IMR-90 (cell line): ENCODE measurements at regions not wholly inside any gene's neighbourhood (a gene's known extent, or its start where the extent isn't known, plus 50 kb on each side); places are given as distances from the start of the nearest gene placed in this dataset.

ENCODE experiments used
- ATAC-seq: fragments of 200-7000 bp; cut with Tn5 transposase; 2 replicates; pipeline ENCODE4 v1.9.1; 2020; ENCODE audit warnings: low read depth, mild to moderate bottlenecking, moderate library complexity
- BruUV-seq: library from RNA; stranded (reverse); fragments of 400-500 nt; replicated peaks from 2 replicates; lab custom pipeline; 2021; lab: Mats Ljungman, UMichigan
- CTCF ChIA-PET: fragments of 300-600 bp; formaldehyde crosslinking; extraction: SDS; loops from one replicate; lab custom pipeline; 2021; ENCODE audit warnings: antibody characterized with exemption; lab: Yijun Ruan, JAX
- POLR2A ChIA-PET: fragments of 300-600 bp; sonication (Branson Sonifier 250); formaldehyde crosslinking; loops from one replicate; lab custom pipeline; 2022; ENCODE audit warnings: antibody characterized with exemption; ENCODE audit not compliant: unreplicated experiment; lab: Charles Lee
- DNase-seq: peaks from one replicate; pipeline ENCODE4 v3.0.0; 2013
- H2AFZ ChIP-seq: replicated peaks from 2 replicates; pipeline ENCODE3; 2013; ENCODE audit warnings: low read length, mild to moderate bottlenecking; ENCODE audit not compliant: poor library complexity
- H2AK5ac ChIP-seq: 2 replicates; pipeline ENCODE4 v1.6.1; 2013; ENCODE audit warnings: low read depth, low read length, inconsistent platforms
- H2AK9ac ChIP-seq: replicated peaks from 2 replicates; pipeline ENCODE3; 2013; ENCODE audit warnings: mild to moderate bottlenecking, low read depth, low read length, moderate library complexity; ENCODE audit not compliant: poor library complexity
- H2BK120ac ChIP-seq: 2 replicates; pipeline ENCODE4 v1.6.1; 2013; ENCODE audit warnings: low read depth, low read length, inconsistent platforms
- H2BK15ac ChIP-seq: 3 replicates; pipeline ENCODE4 v1.6.1; 2013; ENCODE audit warnings: low read depth, low read length, inconsistent platforms
- H2BK20ac ChIP-seq: 2 replicates; pipeline ENCODE4 v1.6.1; 2013; ENCODE audit warnings: low read depth, mild to moderate bottlenecking, inconsistent platforms, low read length, moderate library complexity
- H2BK5ac ChIP-seq: 2 replicates; pipeline ENCODE4 v1.6.1; 2013; ENCODE audit warnings: mild to moderate bottlenecking, low read depth, low read length, inconsistent platforms; ENCODE audit not compliant: poor library complexity, severe bottlenecking
- H3K14ac ChIP-seq: replicated peaks from 2 replicates; pipeline ENCODE4 v1.6.1; 2013; ENCODE audit warnings: low read depth, low read length, inconsistent platforms
- H3K18ac ChIP-seq: 2 replicates; pipeline ENCODE4 v1.6.1; 2013; ENCODE audit warnings: low read depth, low read length, control low read depth
- H3K23ac ChIP-seq: 2 replicates; pipeline ENCODE4 v1.6.1; 2013; ENCODE audit warnings: low read depth, low read length, inconsistent platforms
- H3K27ac ChIP-seq: 2 replicates; pipeline ENCODE4 v1.5.1; 2013; ENCODE audit warnings: mild to moderate bottlenecking, control low read depth, low read length; ENCODE audit not compliant: insufficient read depth
- H3K27me3 ChIP-seq: 2 replicates; pipeline ENCODE4 v1.6.1; 2013; ENCODE audit warnings: low read length; ENCODE audit not compliant: control insufficient read depth, insufficient read depth
- H3K36me3 ChIP-seq: 2 replicates; pipeline ENCODE4 v1.6.1; 2013; ENCODE audit warnings: low read length, mixed read lengths; ENCODE audit not compliant: control insufficient read depth, insufficient read depth
- H3K4ac ChIP-seq: 2 replicates; pipeline ENCODE4 v1.6.1; 2013; ENCODE audit warnings: low read depth, low read length, inconsistent platforms
- H3K4me1 ChIP-seq: 2 replicates; pipeline ENCODE4 v1.6.1; 2013; ENCODE audit warnings: low read length, mixed read lengths; ENCODE audit not compliant: control insufficient read depth, insufficient read depth
- H3K4me2 ChIP-seq: 2 replicates; pipeline ENCODE4 v1.6.1; 2013; ENCODE audit warnings: low read depth, mild to moderate bottlenecking, control low read depth, low read length, moderate library complexity
- H3K4me3 ChIP-seq: 2 replicates; pipeline ENCODE4 v1.5.1; 2013; ENCODE audit warnings: low read depth, mild to moderate bottlenecking, control low read depth, low read length, moderate library complexity; ENCODE audit not compliant: insufficient read depth
- H3K56ac ChIP-seq: 2 replicates; pipeline ENCODE4 v1.6.1; 2013; ENCODE audit warnings: low read length, inconsistent platforms; ENCODE audit not compliant: insufficient read depth; ENCODE audit errors: extremely low read depth
- H3K79me1 ChIP-seq, 2 experiments: 2 replicates each; pipeline ENCODE4 v1.6.1; 2013; ENCODE audit warnings: low read length in 2 of 2, inconsistent platforms in 1 of 2, low read depth in 1 of 2
- H3K9ac ChIP-seq: 2 replicates; pipeline ENCODE4 v1.6.1; 2013; ENCODE audit warnings: low read depth, low read length, control low read depth
- H3K9me1 ChIP-seq: 2 replicates; pipeline ENCODE4 v1.6.1; 2013; ENCODE audit warnings: low read length, inconsistent platforms; ENCODE audit not compliant: insufficient read depth
- H3K9me3 ChIP-seq: 2 replicates; pipeline ENCODE4 v1.6.1; 2013; ENCODE audit warnings: low read length; ENCODE audit not compliant: control insufficient read depth, insufficient read depth
- H4K20me1 ChIP-seq: 2 replicates; pipeline ENCODE4 v1.6.1; 2013; ENCODE audit warnings: low read length, inconsistent platforms; ENCODE audit not compliant: insufficient read depth
- H4K5ac ChIP-seq: 2 replicates; pipeline ENCODE4 v1.6.1; 2013; ENCODE audit warnings: mild to moderate bottlenecking, low read depth, low read length, control low read depth
- H4K8ac ChIP-seq, 2 experiments: 2 replicates each; pipeline ENCODE4 v1.6.1; 2013; ENCODE audit warnings: low read depth in 2 of 2, low read length in 2 of 2, control low read depth in 1 of 2, inconsistent platforms in 1 of 2
- H4K91ac ChIP-seq: 2 replicates; pipeline ENCODE4 v1.6.1; 2013; ENCODE audit warnings: low read depth, low read length, inconsistent platforms; ENCODE audit not compliant: insufficient read depth
- BHLHE40 ChIP-seq: fragments of 150-350 bp; IDR thresholded peaks from 2 replicates; pipeline ENCODE4 v1.6.1; 2016; ENCODE audit warnings: mild to moderate bottlenecking, low read depth, low read length
- CHD1 ChIP-seq: IDR thresholded peaks from 2 replicates; pipeline ENCODE4 v1.6.1; 2012; ENCODE audit warnings: low read depth, low read length, improper control_type of control experiment
- MAFK ChIP-seq: IDR thresholded peaks from 2 replicates; pipeline ENCODE4 v1.6.1; 2012; ENCODE audit warnings: low read depth, low read length, improper control_type of control experiment
- NFE2L2 ChIP-seq: fragments of 150-350 bp; IDR thresholded peaks from 2 replicates; pipeline ENCODE4 v1.6.1; 2016; ENCODE audit warnings: low read depth, mild to moderate bottlenecking, low read length
- POLR2A ChIP-seq: IDR thresholded peaks from 2 replicates; pipeline ENCODE4 v1.6.1; 2012; ENCODE audit warnings: mild to moderate bottlenecking, low read depth, low read length
- RCOR1 ChIP-seq: IDR thresholded peaks from 2 replicates; pipeline ENCODE4 v1.6.1; 2012; ENCODE audit warnings: mild to moderate bottlenecking, low read length, improper control_type of control experiment; ENCODE audit not compliant: insufficient replicate concordance
- RFX5 ChIP-seq: IDR thresholded peaks from 2 replicates; pipeline ENCODE4 v1.8.0; 2012; ENCODE audit warnings: low read depth, mild to moderate bottlenecking, low read length, moderate library complexity
- SMC3 ChIP-seq: fragments of 150-350 bp; IDR thresholded peaks from 2 replicates; pipeline ENCODE4 v1.6.1; 2016; ENCODE audit warnings: low read depth, mild to moderate bottlenecking, antibody characterized with exemption, low read length, moderate library complexity
- WGBS, 2 experiments: methylation state at CpG; one replicate each; pipeline versions ENCODE4 v1.1.5 to v1.1.7; 2013; ENCODE audit warnings: missing lambda C conversion rate in 2 of 2; ENCODE audit not compliant: insufficient read length in 1 of 2; ENCODE audit errors: extremely low coverage in 2 of 2; 5-methylcytosine and 5-hydroxymethylcytosine counted together
- dilution Hi-C: fragments of 300-500 bp; cut with HindIII; formaldehyde crosslinking; loops from one replicate; pipeline ENCODE4 v1.14.3; 2018; ENCODE audit warnings: low sequenced_read_pairs; ENCODE audit not compliant: unreplicated experiment
- in situ Hi-C: fragments of 300-500 bp; cut with MboI; formaldehyde crosslinking; loops from 3 replicates; pipeline ENCODE4 v1.14.3; 2019; ENCODE audit warnings: low sequenced_read_pairs, inconsistent platforms, mixed read lengths
- intact Hi-C: fragments of 100-400 bp; cut with micrococcal nuclease; formaldehyde crosslinking; loops from 2 replicates; pipeline ENCODE4 v1.10.0; 2022

DNA sequence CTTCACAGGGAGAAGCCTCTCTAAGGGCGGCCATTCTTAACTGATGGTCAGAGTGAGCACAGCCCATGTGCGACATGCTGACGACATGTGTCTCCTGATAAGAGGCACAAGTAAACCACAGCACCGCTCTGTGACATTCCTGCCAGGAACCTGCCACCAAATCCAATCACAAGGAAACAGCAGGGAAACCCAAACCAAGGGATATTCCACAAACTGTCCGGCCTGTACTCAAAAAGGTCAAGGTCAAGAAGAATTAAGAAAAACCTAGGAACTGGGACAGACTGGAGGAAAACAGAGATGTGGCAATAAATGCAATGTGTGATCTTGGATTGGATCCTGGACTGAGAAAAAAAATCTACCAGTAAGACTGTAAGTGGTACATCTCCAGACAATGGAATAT lies 91.9 kb downstream of the SYNE3 start:
- no peak overlapping the region for H4K5ac ChIP-seq
- no peak overlapping the region for H3K4me3 ChIP-seq
- no peak overlapping the region for H3K23ac ChIP-seq
- peaks cover 3% of the 10 kb centered on the region; the same call in 1 of the 2 replicates for H3K9me1 ChIP-seq
- H2AFZ ChIP-seq = no peak overlapping the region
- H4K8ac ChIP-seq = no peak overlapping the region
- H3K4ac ChIP-seq = no peak overlapping the region
- ChIA-PET CTCF (no interaction called here), POLR2A (no interaction called here)
- no peak overlapping the region for H3K4me2 ChIP-seq
- BruUV-seq = no TSS peak
- H3K79me1 ChIP-seq = no peaks in the 10 kb centered on the region
- no peak overlapping the region for H2BK5ac ChIP-seq
- DNase-seq (peak; percentile 23), ATAC-seq (peak; percentile 60)
- H4K91ac ChIP-seq = no peak overlapping the region
- intact Hi-C loops = no loop called here
- dilution Hi-C loops = no loop called here
- H3K18ac ChIP-seq = no peak overlapping the region
- no peaks in the 10 kb centered on the region for H4K20me1 ChIP-seq
- no peaks in the 10 kb centered on the region for H3K27me3 ChIP-seq
- H3K4me1 ChIP-seq = no peaks in the 10 kb centered on the region; the same call in 1 of the 2 replicates
- in situ Hi-C loops = no loop called here
- H3K56ac ChIP-seq = no peak overlapping the region
- no peak overlapping the region for H2BK20ac ChIP-seq
- H2BK120ac ChIP-seq = no peak overlapping the region
- H2AK5ac ChIP-seq = no peak overlapping the region
- no peak for TF ChIP-seq POLR2A
- no peak for TF ChIP-seq SMC3
- no peak for TF ChIP-seq BHLHE40
- no peak for TF ChIP-seq CHD1
- no peak for TF ChIP-seq MAFK
- no peak for TF ChIP-seq NFE2L2
- no peak for TF ChIP-seq RCOR1
- no peak for TF ChIP-seq RFX5
- no peak overlapping the region for H3K14ac ChIP-seq
- no peak overlapping the region for H2AK9ac ChIP-seq
- H2BK15ac ChIP-seq = no peak overlapping the region
- WGBS, 2 experiments = no CpG with 5 or more reads among the region's 5 CpGs
- H3K36me3 ChIP-seq = peaks cover 1% of the 10 kb centered on the region; the same call in 1 of the 2 replicates
- no peak overlapping the region for H3K9ac ChIP-seq
- no peaks in the 10 kb centered on the region for H3K9me3 ChIP-seq
- no peak overlapping the region for H3K27ac ChIP-seq
